ENCODE measurements at regions not wholly inside any gene's neighbourhood (a gene's known extent, or its start where the extent isn't known, plus 50 kb on each side); places are given as distances from the start of the nearest gene placed in this dataset.

DNA sequence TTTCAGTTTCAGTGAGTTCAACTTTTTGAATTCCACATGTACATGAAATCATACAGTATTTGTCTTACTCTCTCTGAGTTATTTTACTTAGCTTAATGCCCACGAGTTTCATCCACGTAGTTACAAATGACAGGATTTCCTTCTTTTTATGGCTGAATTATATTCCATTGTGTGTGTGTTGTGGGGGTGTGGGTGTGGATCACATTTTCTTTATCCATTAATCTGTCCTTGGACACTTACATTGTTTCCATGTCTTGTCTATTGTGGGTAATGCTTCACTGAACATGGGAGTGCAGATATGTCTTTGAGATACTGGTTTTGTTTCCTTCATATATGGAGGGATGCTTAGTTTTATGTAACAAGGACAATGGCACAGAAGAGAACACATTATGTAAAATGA lies 63.5 kb upstream of the TMTC1 start:
- POLR2A ChIA-PET, result no interaction called here
- no peak for DNase-seq
- peaks cover 9 to 18% (median 10%) of the 10 kb centered on the region in 3 donors for H3K9me3 Mint-ChIP-seq

DNA sequence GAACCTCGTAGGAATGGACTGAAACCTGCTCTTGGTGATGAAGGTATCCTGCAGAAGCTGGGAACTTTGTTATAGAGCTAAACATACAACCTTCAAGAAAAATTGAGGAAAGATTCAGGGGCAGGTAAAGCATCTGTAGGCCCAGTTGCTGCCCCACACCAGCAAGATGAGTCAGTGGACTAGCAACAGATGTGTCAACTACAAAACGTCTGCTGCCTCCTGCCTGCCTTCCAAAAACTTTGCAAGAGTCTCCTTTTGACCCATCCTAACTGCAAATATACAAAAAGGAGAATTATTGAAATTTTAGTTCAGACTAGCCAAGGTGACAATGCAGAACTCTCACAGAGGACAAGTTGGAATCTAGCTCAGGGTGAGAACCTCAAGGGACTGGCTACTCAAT lies 60.9 kb upstream of the TMTC1 start:
- Mint-ChIP-seq H3K36me3 (no peaks in the 10 kb centered on the region), H3K9me3 (peaks cover 8 to 9% (median 9%) of the 10 kb centered on the region in 3 donors), H3K4me3 (no peak overlapping the region), H3K27ac (no peak overlapping the region), H3K27me3 (peaks cover 0 to 3% of the 10 kb centered on the region in 2 donors), H3K4me1 (no peaks in the 10 kb centered on the region)
- ChIA-PET POLR2A (no interaction called here), CTCF (no interaction called here)
- no peak for ATAC-seq (replicated peaks in 1 of 4)
- 0% methylated on average over 1 of the region's 2 CpGs for WGBS (ENCODE audit: insufficient coverage)
- no peak overlapping the region for H3K27ac ChIP-seq (ENCODE audit: low read length)
- no peaks in the 10 kb centered on the region for H3K36me3 ChIP-seq (ENCODE audit: control insufficient read depth in 2 of 2, extremely low read depth in 1 of 2, insufficient read depth in 1 of 2, low read length in 1 of 2)
- no peak overlapping the region for H3K4me3 ChIP-seq (ENCODE audit: control insufficient read depth in 1 of 2, extremely low read depth in 1 of 2, low read length in 1 of 2)
- DNase-seq, result no peak
- no peaks in the 10 kb centered on the region for H3K9me3 ChIP-seq
- H3K27me3 ChIP-seq (replicated peaks in 1 of 2; ENCODE audit: control insufficient read depth in 2 of 2, extremely low read depth in 1 of 2, insufficient read depth in 2 of 2, low read length in 1 of 2), result peaks cover 0 to 4% of the 10 kb centered on the region in 2 experiments
- no peaks in the 10 kb centered on the region for H3K4me1 ChIP-seq (ENCODE audit: control insufficient read depth in 1 of 2, extremely low read depth in 1 of 2, insufficient read depth in 2 of 2, low read length in 2 of 2)

More for the DNA sequence above, 63.5 kb upstream of the TMTC1 start:
- Mint-ChIP-seq H3K27me3 (peaks cover 0 to 3% of the 10 kb centered on the region in 2 donors), H3K36me3 (no peaks in the 10 kb centered on the region), H3K27ac (no peak overlapping the region), H3K4me3 (no peak overlapping the region), H3K4me1 (no peaks in the 10 kb centered on the region)
- Histone ChIP-seq H3K27me3 (replicated peaks in 1 of 2; ENCODE audit: control insufficient read depth in 2 of 2, extremely low read depth in 1 of 2, insufficient read depth in 2 of 2, low read length in 1 of 2) (peaks cover 0 to 4% of the 10 kb centered on the region in 2 experiments), H3K4me1 (ENCODE audit: control insufficient read depth in 1 of 2, extremely low read depth in 1 of 2, insufficient read depth in 2 of 2, low read length in 2 of 2) (no peaks in the 10 kb centered on the region), H3K9me3 (no peaks in the 10 kb centered on the region), H3K4me3 (ENCODE audit: control insufficient read depth in 1 of 2, extremely low read depth in 1 of 2, low read length in 1 of 2) (no peak overlapping the region), H3K27ac (ENCODE audit: low read length) (no peak overlapping the region), H3K36me3 (ENCODE audit: control insufficient read depth in 2 of 2, extremely low read depth in 1 of 2, insufficient read depth in 1 of 2, low read length in 1 of 2) (no peaks in the 10 kb centered on the region)
- CTCF ChIA-PET, result no interaction called here
- WGBS (ENCODE audit: insufficient coverage), result no CpG with 5 or more reads among the region's 2 CpGs
- no peak for ATAC-seq (replicated peaks in 1 of 4)

- Histone ChIP-seq H3K4me3 (ENCODE audit: control insufficient read depth in 1 of 2, extremely low read depth in 1 of 2, low read length in 1 of 2) (no peak overlapping the region), H3K36me3 (ENCODE audit: control insufficient read depth in 2 of 2, extremely low read depth in 1 of 2, insufficient read depth in 1 of 2, low read length in 1 of 2) (no peaks in the 10 kb centered on the region), H3K9me3 (no peaks in the 10 kb centered on the region), H3K4me1 (ENCODE audit: control insufficient read depth in 1 of 2, extremely low read depth in 1 of 2, insufficient read depth in 2 of 2, low read length in 2 of 2) (no peaks in the 10 kb centered on the region), H3K27me3 (replicated peaks in 1 of 2; ENCODE audit: control insufficient read depth in 2 of 2, extremely low read depth in 1 of 2, insufficient read depth in 2 of 2, low read length in 1 of 2) (no peaks in the 10 kb centered on the region), H3K27ac (ENCODE audit: low read length) (no peak overlapping the region)
- no peak overlapping the region for H3K4me3 Mint-ChIP-seq
- H3K9me3 Mint-ChIP-seq, result peaks cover 13 to 20% (median 18%) of the 10 kb centered on the region in 3 donors
- DNase-seq (no peak), ATAC-seq (replicated peaks in 1 of 4) (no peak)
- H3K36me3 Mint-ChIP-seq, result no peaks in the 10 kb centered on the region
- ChIA-PET POLR2A (no interaction called here), CTCF (no interaction called here)
- H3K27me3 Mint-ChIP-seq, result peaks cover 0 to 3% of the 10 kb centered on the region in 2 donors
- no peaks in the 10 kb centered on the region for H3K4me1 Mint-ChIP-seq
- no peak overlapping the region for H3K27ac Mint-ChIP-seq
Observed at GRCh38 chr12:29843036-29843435, 59.3 kb upstream of the TMTC1 start.

GRCh38 chr12:29838768-29839167 lies 55.0 kb upstream of the TMTC1 start:
- no peak overlapping the region for H3K27ac ChIP-seq (ENCODE audit: low read length)

More at GRCh38 chr12:29838768-29839167, 55.0 kb upstream of the TMTC1 start:
- no peaks in the 10 kb centered on the region for H3K27me3 Mint-ChIP-seq
- Histone ChIP-seq H3K9me3 (no peaks in the 10 kb centered on the region), H3K36me3 (ENCODE audit: control insufficient read depth in 2 of 2, extremely low read depth in 1 of 2, insufficient read depth in 1 of 2, low read length in 1 of 2) (no peaks in the 10 kb centered on the region), H3K4me1 (ENCODE audit: control insufficient read depth in 1 of 2, extremely low read depth in 1 of 2, insufficient read depth in 2 of 2, low read length in 2 of 2) (no peaks in the 10 kb centered on the region), H3K27me3 (replicated peaks in 1 of 2; ENCODE audit: control insufficient read depth in 2 of 2, extremely low read depth in 1 of 2, insufficient read depth in 2 of 2, low read length in 1 of 2) (no peaks in the 10 kb centered on the region), H3K4me3 (ENCODE audit: control insufficient read depth in 1 of 2, extremely low read depth in 1 of 2, low read length in 1 of 2) (no peak overlapping the region)
- peaks cover 17 to 40% (median 21%) of the 10 kb centered on the region in 3 donors for H3K9me3 Mint-ChIP-seq
- POLR2A ChIA-PET, result no interaction called here
- H3K4me3 Mint-ChIP-seq, result no peak overlapping the region
- ATAC-seq (replicated peaks in 1 of 4) (no peak), DNase-seq (no peak)
- no peaks in the 10 kb centered on the region for H3K4me1 Mint-ChIP-seq
- no peak overlapping the region for H3K27ac Mint-ChIP-seq
- WGBS (ENCODE audit: insufficient coverage), result no CpG with 5 or more reads among the region's 1 CpG
- no peaks in the 10 kb centered on the region for H3K36me3 Mint-ChIP-seq
- CTCF ChIA-PET, result no interaction called here

Data from T-cell (primary cell).